Medulla oblongata (tissue), 1 donor: ENCODE measurements at regions not wholly inside any gene's neighbourhood (a gene's known extent, or its start where the extent isn't known, plus 50 kb on each side); places are given as distances from the start of the nearest gene placed in this dataset.
"Not testable (repeated sequence)": the region's sequence is repeated elsewhere in the genome, so short reads cannot be mapped to it uniquely, and the experiment has no call there.

ENCODE experiments used
- DNase-seq: peaks from one replicate; pipeline ENCODE4 v3.0.0-alpha.2; 2015; ENCODE audit errors: extremely low spot score

- DNase-seq, result no peak
Observed at GRCh38 chr7:94173436-94173835, 169.3 kb upstream of the BET1 start.

GRCh38 chr7:94174375-94174774 is 170.2 kb upstream of the BET1 start:
- no peak for DNase-seq

- no peak for DNase-seq
Observed at GRCh38 chr7:94174956-94175355, 170.8 kb upstream of the BET1 start.

GRCh38 chr7:94176694-94177200 is 172.6 kb upstream of the BET1 start:
- no peak for DNase-seq

GRCh38 chr7:94177441-94177840 is 173.3 kb upstream of the BET1 start:
- DNase-seq, result no peak

GRCh38 chr7:94178230-94178629 is 174.1 kb upstream of the BET1 start:
- no peak for DNase-seq

- no peak for DNase-seq
Observed at GRCh38 chr7:94179466-94179865, 175.3 kb upstream of the BET1 start.

- DNase-seq, result no peak
Observed at GRCh38 chr7:94182066-94182465, 177.9 kb upstream of the BET1 start.

GRCh38 chr7:94182721-94183120 is 178.6 kb upstream of the BET1 start:
- no peak for DNase-seq

GRCh38 chr7:94183289-94183749 is 179.2 kb upstream of the BET1 start:
- no peak for DNase-seq

GRCh38 chr7:94183891-94184290 is 179.7 kb upstream of the BET1 start:
- no peak for DNase-seq

GRCh38 chr7:94188350-94188749 is 184.2 kb upstream of the BET1 start:
- DNase-seq, result no peak

- no peak for DNase-seq
Observed at GRCh38 chr7:94190599-94191061, 186.5 kb upstream of the BET1 start.

- DNase-seq, result not testable (repeated sequence)
Observed at GRCh38 chr7:94194426-94194825, 190.3 kb upstream of the BET1 start.

GRCh38 chr7:94195201-94195600 is 191.0 kb upstream of the BET1 start:
- no peak for DNase-seq

- DNase-seq, result no peak
Observed at GRCh38 chr7:94195813-94196212, 191.7 kb upstream of the BET1 start.

GRCh38 chr7:94205529-94205928 is 189.2 kb upstream of the COL1A2 start:
- DNase-seq, result no peak

GRCh38 chr7:94206295-94206694 is 188.4 kb upstream of the COL1A2 start:
- no peak for DNase-seq

GRCh38 chr7:94212160-94212559 is 182.5 kb upstream of the COL1A2 start:
- DNase-seq, result no peak

GRCh38 chr7:94216944-94217461 is 177.7 kb upstream of the COL1A2 start:
- no peak for DNase-seq

GRCh38 chr7:94217766-94218165 is 176.9 kb upstream of the COL1A2 start:
- no peak for DNase-seq

GRCh38 chr7:94222516-94222915 is 172.2 kb upstream of the COL1A2 start:
- no peak for DNase-seq

- no peak for DNase-seq
Observed at GRCh38 chr7:94223375-94224084, 171.2 kb upstream of the COL1A2 start.
